Calu3 (cell line): ENCODE measurements at regions not wholly inside any gene's neighbourhood (a gene's known extent, or its start where the extent isn't known, plus 50 kb on each side); places are given as distances from the start of the nearest gene placed in this dataset.

Source experiments
- BruUV-seq: library from RNA; stranded (reverse); fragments of 400-500 nt; replicated peaks from 2 replicates; lab custom pipeline; 2021; lab: Mats Ljungman, UMichigan
- CTCF ChIA-PET: fragments of 300-600 bp; sonication (Branson Sonifier 250); formaldehyde crosslinking; loops from one replicate; lab custom pipeline; 2022; ENCODE audit warnings: antibody characterized with exemption; lab: Charles Lee
- DNase-seq: peaks from one replicate; pipeline ENCODE4 v3.0.0; 2022
- H3K27ac Mint-ChIP-seq: one replicate; pipeline ENCODE4 v1.8.0; 2022; ENCODE audit warnings: mixed read lengths; ENCODE audit not compliant: unreplicated experiment
- H3K27me3 Mint-ChIP-seq: one replicate; pipeline ENCODE4 v1.8.0; 2022; ENCODE audit warnings: mixed read lengths; ENCODE audit not compliant: unreplicated experiment
- H3K36me3 Mint-ChIP-seq: one replicate; pipeline ENCODE4 v1.8.0; 2022; ENCODE audit warnings: mild to moderate bottlenecking, moderate library complexity, mixed read lengths; ENCODE audit not compliant: insufficient read depth, unreplicated experiment
- H3K4me1 Mint-ChIP-seq: one replicate; pipeline ENCODE4 v1.8.0; 2022; ENCODE audit warnings: mild to moderate bottlenecking, low read depth, mixed read lengths; ENCODE audit not compliant: unreplicated experiment
- H3K4me3 Mint-ChIP-seq: one replicate; pipeline ENCODE4 v1.8.0; 2022; ENCODE audit warnings: mild to moderate bottlenecking, low read depth, moderate library complexity, mixed read lengths; ENCODE audit not compliant: unreplicated experiment
- H3K9me3 Mint-ChIP-seq: one replicate; pipeline ENCODE4 v1.8.0; 2022; ENCODE audit warnings: low read depth, mixed read lengths; ENCODE audit not compliant: unreplicated experiment
- intact Hi-C: fragments of 100-400 bp; cut with micrococcal nuclease; formaldehyde crosslinking; loops from one replicate; pipeline ENCODE4 v1.10.0; 2022; ENCODE audit not compliant: unreplicated experiment
- TF ChIP-seq, protein P1 (sequence below): fragments of 200-600 bp; IDR thresholded peaks from one replicate; pipeline ENCODE4 v1.8.0; 2022; ENCODE audit warnings: antibody characterized with exemption; ENCODE audit not compliant: unreplicated experiment

DNA sequence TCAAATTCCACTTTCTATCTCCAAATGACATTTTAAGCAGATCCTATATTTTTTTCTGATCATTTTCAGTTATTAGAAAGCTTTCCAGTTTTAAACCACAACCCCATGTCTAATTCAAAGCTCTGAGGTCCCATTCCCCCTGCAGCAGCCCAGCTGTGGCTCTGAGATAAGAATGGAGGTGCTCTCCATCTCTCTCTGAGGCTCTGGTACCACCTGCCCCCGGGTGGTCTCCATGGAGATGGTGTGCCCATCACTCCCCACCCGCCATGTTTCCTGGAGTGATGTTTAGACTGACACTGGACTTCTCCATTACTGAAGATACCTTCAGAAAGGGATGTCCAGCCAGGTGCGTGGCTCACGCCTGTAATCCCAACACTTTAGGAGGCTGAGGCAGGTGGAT lies 68.1 kb upstream of the SEC14L1 start:
- H3K27me3 Mint-ChIP-seq: peaks cover 83% of the 10 kb centered on the region
- CTCF ChIA-PET: no interaction called here
- no peak for DNase-seq
- no TSS peak for BruUV-seq
- intact Hi-C loops: no loop called here
- no peak overlapping the region for H3K27ac Mint-ChIP-seq
- H3K9me3 Mint-ChIP-seq: no peaks in the 10 kb centered on the region
- H3K4me1 Mint-ChIP-seq: peaks cover 7% of the 10 kb centered on the region
- no peak overlapping the region for H3K4me3 Mint-ChIP-seq
- no peaks in the 10 kb centered on the region for H3K36me3 Mint-ChIP-seq
- TF ChIP-seq, protein P1, sequence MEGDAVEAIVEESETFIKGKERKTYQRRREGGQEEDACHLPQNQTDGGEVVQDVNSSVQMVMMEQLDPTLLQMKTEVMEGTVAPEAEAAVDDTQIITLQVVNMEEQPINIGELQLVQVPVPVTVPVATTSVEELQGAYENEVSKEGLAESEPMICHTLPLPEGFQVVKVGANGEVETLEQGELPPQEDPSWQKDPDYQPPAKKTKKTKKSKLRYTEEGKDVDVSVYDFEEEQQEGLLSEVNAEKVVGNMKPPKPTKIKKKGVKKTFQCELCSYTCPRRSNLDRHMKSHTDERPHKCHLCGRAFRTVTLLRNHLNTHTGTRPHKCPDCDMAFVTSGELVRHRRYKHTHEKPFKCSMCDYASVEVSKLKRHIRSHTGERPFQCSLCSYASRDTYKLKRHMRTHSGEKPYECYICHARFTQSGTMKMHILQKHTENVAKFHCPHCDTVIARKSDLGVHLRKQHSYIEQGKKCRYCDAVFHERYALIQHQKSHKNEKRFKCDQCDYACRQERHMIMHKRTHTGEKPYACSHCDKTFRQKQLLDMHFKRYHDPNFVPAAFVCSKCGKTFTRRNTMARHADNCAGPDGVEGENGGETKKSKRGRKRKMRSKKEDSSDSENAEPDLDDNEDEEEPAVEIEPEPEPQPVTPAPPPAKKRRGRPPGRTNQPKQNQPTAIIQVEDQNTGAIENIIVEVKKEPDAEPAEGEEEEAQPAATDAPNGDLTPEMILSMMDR: no peak

DNA sequence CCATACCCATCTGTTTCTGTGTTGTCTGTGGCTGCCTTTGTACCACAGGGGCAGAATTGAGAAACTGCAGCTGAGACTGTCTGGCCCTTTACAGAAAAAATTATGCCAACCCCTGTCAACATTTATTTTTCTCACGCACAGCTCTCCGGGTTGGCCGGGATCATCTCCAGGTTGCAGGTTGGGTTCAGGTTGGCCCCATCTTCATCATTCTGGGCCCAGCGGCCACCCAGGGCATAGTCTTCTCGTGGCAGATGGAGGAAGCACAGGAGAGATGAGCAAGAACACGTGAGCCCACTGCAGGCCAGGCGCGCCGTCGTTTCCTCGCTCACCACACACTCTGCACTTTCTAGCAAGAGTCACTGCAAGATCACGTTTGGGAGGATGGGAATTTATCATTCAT lies 66.1 kb upstream of the SEC14L1 start:
- H3K9me3 Mint-ChIP-seq: no peaks in the 10 kb centered on the region
- no peak for DNase-seq
- H3K27ac Mint-ChIP-seq: no peak overlapping the region
- BruUV-seq: no TSS peak
- peaks cover 7% of the 10 kb centered on the region for H3K4me1 Mint-ChIP-seq
- CTCF ChIA-PET: no interaction called here
- H3K27me3 Mint-ChIP-seq: peaks cover 83% of the 10 kb centered on the region
- intact Hi-C loops: no loop called here
- no peak overlapping the region for H3K4me3 Mint-ChIP-seq
- H3K36me3 Mint-ChIP-seq: no peaks in the 10 kb centered on the region
- TF ChIP-seq, protein P1: no peak

DNA sequence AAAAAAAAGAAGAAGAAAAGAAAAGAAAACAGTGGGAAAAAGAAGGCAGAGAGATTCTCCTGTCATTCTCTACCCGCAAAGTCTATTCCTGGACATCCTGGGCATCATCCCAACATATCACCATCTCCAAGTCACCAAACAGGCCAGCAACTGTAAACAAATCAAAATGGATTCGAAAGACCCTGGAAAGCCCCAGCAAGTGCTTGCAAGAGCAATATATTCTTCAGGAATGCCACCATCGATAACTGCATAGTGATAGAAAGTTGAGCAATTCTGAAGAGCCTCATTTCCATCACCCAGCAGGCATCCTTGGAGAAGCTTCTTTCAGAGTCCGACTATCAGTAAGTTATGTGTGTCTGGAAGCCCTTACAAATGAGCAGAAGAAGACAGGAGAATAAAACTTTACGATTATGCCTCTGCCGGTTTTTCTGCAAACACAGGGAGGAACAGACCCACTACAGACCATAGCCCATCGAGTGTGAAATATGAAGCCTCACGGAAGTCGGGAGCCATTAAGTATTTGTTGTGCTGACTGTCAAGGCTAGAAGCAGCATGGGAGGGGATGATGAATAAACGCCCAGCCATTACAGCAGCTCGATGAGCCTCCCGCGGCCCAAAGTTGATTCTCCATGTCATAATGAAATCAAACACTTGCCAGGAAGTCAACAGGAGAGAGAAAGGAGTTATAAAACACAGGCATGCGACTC lies 64.5 kb upstream of the SEC14L1 start:
- DNase-seq: no peak
- Mint-ChIP-seq H3K9me3 (no peaks in the 10 kb centered on the region), H3K27ac (no peak overlapping the region), H3K36me3 (no peaks in the 10 kb centered on the region), H3K4me3 (no peak overlapping the region), H3K4me1 (peaks cover 7% of the 10 kb centered on the region), H3K27me3 (peaks cover 72% of the 10 kb centered on the region)
- CTCF ChIA-PET: interaction anchor here (1.3 kb wide), 1 partner anchor 20 kb away, joined by 3 read pairs; no protein-coding TSS in a partner anchor
- TF ChIP-seq, protein P1: no peak
- intact Hi-C loops: no loop called here
- BruUV-seq: no TSS peak

DNA sequence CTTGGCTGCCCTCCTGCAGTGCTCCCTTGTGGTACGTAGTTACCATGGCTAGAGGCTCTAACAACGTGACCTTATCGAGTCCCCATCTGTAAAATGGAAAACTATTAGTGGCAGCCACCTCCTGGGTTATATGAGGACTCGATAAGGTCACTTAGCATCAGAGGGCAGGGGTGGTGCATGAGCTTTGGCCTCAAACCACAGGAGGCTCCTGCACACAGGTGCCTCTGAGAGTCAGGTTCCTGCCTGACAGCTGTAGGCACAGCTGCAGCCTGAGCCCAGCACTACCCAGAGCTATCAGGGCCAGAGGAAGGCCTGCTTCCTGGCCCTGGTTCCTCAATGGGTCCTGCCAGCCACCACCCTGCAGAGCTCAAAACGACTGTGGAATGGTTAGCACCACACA lies 57.2 kb upstream of the SEC14L1 start:
- no TSS peak for BruUV-seq

More for the DNA sequence above, 57.2 kb upstream of the SEC14L1 start:
- intact Hi-C loops: no loop called here
- peaks cover 11% of the 10 kb centered on the region for H3K36me3 Mint-ChIP-seq
- peaks cover under 1% of the 10 kb centered on the region for H3K27me3 Mint-ChIP-seq
- H3K4me3 Mint-ChIP-seq: no peak overlapping the region
- no peak overlapping the region for H3K27ac Mint-ChIP-seq
- no peaks in the 10 kb centered on the region for H3K9me3 Mint-ChIP-seq
- no peak for DNase-seq
- CTCF ChIA-PET: interaction anchor here (0.9 kb wide), 1 partner anchor 27 kb away, joined by 3 read pairs; no protein-coding TSS in a partner anchor
- TF ChIP-seq, protein P1: no peak
- peaks cover 15% of the 10 kb centered on the region for H3K4me1 Mint-ChIP-seq
